ENCODE measurements at regions not wholly inside any gene's neighbourhood (a gene's known extent, or its start where the extent isn't known, plus 50 kb on each side); places are given as distances from the start of the nearest gene placed in this dataset.

GRCh38 chr3:176526225-176526624, 671.1 kb downstream of the TBL1XR1 start:
- TF ChIP-seq CTCF (IDR thresholded peaks at IDR 0.05) (no peak), POLR2A (IDR thresholded peaks at IDR 0.05) (no peak)

Measured in gastroesophageal sphincter (tissue), 3 donors.